Keratinocyte (primary cell): ENCODE measurements at regions not wholly inside any gene's neighbourhood (a gene's known extent, or its start where the extent isn't known, plus 50 kb on each side); places are given as distances from the start of the nearest gene placed in this dataset.
"Not testable (repeated sequence)": the region's sequence is repeated elsewhere in the genome, so short reads cannot be mapped to it uniquely, and the experiment has no call there.

ENCODE experiments used
- EZH2 ChIP-seq: IDR thresholded peaks from one replicate; pipeline ENCODE4 v1.6.1; 2012; ENCODE audit warnings: inconsistent platforms, mild to moderate bottlenecking, low read length, moderate library complexity
- TF ChIP-seq, protein P1 (sequence below), 3 experiments: IDR thresholded peaks in 1 of 3; conservative IDR thresholded peaks in 1 of 3; optimal IDR thresholded peaks in 1 of 3; 2 replicates in 2 of 3; 3 replicates in 1 of 3; pipeline versions ENCODE3 to v1.5.1; 2011; ENCODE audit warnings: low read length in 3 of 3, mild to moderate bottlenecking in 3 of 3, moderate library complexity in 2 of 3, control low read depth in 1 of 3, inconsistent platforms in 1 of 3; ENCODE audit not compliant: insufficient read depth in 2 of 3; ENCODE audit errors: extremely low read depth in 1 of 3

DNA sequence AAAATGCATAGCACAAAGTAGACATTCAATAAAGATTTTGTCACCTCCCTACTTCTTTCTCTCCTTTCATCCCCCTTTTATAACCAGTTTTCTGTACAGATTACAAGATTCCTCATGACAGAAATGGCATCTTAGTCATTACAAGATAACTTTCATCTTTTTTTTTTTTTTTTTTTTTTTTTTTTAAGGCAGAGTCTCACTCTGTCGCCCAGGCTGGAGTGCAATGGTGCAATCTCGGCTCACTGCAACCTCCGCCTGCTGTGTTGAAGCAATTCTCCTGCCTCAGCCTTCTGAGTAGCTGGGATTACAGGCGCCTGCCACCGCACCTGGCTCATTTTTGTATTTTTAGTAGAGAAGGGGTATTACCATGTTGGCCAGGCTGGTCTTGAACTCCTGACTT, 75.2 kb upstream of the TMC1 start:
- TF ChIP-seq, protein P1, sequence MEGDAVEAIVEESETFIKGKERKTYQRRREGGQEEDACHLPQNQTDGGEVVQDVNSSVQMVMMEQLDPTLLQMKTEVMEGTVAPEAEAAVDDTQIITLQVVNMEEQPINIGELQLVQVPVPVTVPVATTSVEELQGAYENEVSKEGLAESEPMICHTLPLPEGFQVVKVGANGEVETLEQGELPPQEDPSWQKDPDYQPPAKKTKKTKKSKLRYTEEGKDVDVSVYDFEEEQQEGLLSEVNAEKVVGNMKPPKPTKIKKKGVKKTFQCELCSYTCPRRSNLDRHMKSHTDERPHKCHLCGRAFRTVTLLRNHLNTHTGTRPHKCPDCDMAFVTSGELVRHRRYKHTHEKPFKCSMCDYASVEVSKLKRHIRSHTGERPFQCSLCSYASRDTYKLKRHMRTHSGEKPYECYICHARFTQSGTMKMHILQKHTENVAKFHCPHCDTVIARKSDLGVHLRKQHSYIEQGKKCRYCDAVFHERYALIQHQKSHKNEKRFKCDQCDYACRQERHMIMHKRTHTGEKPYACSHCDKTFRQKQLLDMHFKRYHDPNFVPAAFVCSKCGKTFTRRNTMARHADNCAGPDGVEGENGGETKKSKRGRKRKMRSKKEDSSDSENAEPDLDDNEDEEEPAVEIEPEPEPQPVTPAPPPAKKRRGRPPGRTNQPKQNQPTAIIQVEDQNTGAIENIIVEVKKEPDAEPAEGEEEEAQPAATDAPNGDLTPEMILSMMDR (optimal IDR thresholded peaks at IDR 0.05 in 1 of 3, IDR thresholded peaks at IDR 0.05 in 1 of 3, conservative IDR thresholded peaks at IDR 0.05 in 1 of 3; ENCODE audit: extremely low read depth in 1 of 3, insufficient read depth in 2 of 3, low read length in 3 of 3): not testable (repeated sequence)
- not testable (repeated sequence) for TF ChIP-seq EZH2
